AG04450 (cell line): ENCODE measurements at regions not wholly inside any gene's neighbourhood (a gene's known extent, or its start where the extent isn't known, plus 50 kb on each side); places are given as distances from the start of the nearest gene placed in this dataset.

Source experiments
- CTCF ChIA-PET: fragments of 300-600, 350-600 bp; formaldehyde crosslinking; extraction: SDS; loops from one replicate; lab custom pipeline; 2022; ENCODE audit warnings: antibody characterized with exemption, inconsistent platforms; lab: Charles Lee
- POLR2A ChIA-PET: fragments of 350-600 bp; formaldehyde crosslinking; extraction: SDS; loops from one replicate; lab custom pipeline; 2021; ENCODE audit warnings: antibody characterized with exemption, inconsistent platforms; lab: Yijun Ruan, JAX
- DNase-seq: peaks from one replicate; pipeline ENCODE4 v3.0.0-alpha.2; 2011; ENCODE audit warnings: low read depth, low spot score
- H3K27ac ChIP-seq: one replicate; pipeline ENCODE4 v1.5.1; 2012; ENCODE audit warnings: low read depth, low read length, control low read depth
- H3K27me3 ChIP-seq: one replicate; pipeline ENCODE4 v1.6.0; 2012; ENCODE audit warnings: low read length; ENCODE audit not compliant: control insufficient read depth, insufficient read depth
- H3K4me3 ChIP-seq: 2 replicates; pipeline ENCODE4 v1.5.1; 2011; ENCODE audit warnings: mild to moderate bottlenecking, low read depth, low read length, control low read depth
- H3K9me3 ChIP-seq: 2 replicates; pipeline ENCODE4 v1.5.1; 2012; ENCODE audit warnings: low read length; ENCODE audit not compliant: control insufficient read depth, insufficient read depth
- TF ChIP-seq, protein P1 (sequence below): IDR thresholded peaks from 2 replicates; pipeline ENCODE4 v1.5.1; 2011; ENCODE audit warnings: low read depth, low read length, control low read depth, inconsistent platforms

DNA sequence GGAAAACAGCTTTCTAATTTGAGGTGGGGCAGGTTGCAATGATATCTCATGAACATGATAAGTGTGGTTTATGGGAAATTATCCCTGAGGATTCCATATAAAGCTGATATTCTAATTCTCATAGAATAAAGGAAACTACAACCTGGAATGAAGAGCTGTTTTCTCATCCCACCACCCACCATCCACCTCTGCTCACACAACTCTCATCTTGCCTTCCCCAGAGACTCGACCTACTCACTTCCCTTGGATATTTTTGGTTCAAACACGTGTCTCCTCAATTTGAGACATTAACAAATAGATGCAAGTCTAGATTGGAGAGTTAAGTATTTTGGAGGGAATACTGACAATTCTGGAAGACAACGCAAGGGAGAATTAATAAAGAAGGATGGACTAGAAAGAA lies 490.9 kb downstream of the TMEM182 start:
- ChIA-PET POLR2A (no interaction called here), CTCF (no interaction called here)
- Histone ChIP-seq H3K4me3 (no peak overlapping the region), H3K9me3 (peaks cover 11% of the 10 kb centered on the region; the same call in 1 of the 2 replicates), H3K27ac (no peak overlapping the region), H3K27me3 (no peaks in the 10 kb centered on the region)
- DNase-seq: no peak
- TF ChIP-seq, protein P1, sequence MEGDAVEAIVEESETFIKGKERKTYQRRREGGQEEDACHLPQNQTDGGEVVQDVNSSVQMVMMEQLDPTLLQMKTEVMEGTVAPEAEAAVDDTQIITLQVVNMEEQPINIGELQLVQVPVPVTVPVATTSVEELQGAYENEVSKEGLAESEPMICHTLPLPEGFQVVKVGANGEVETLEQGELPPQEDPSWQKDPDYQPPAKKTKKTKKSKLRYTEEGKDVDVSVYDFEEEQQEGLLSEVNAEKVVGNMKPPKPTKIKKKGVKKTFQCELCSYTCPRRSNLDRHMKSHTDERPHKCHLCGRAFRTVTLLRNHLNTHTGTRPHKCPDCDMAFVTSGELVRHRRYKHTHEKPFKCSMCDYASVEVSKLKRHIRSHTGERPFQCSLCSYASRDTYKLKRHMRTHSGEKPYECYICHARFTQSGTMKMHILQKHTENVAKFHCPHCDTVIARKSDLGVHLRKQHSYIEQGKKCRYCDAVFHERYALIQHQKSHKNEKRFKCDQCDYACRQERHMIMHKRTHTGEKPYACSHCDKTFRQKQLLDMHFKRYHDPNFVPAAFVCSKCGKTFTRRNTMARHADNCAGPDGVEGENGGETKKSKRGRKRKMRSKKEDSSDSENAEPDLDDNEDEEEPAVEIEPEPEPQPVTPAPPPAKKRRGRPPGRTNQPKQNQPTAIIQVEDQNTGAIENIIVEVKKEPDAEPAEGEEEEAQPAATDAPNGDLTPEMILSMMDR: no peak

DNA sequence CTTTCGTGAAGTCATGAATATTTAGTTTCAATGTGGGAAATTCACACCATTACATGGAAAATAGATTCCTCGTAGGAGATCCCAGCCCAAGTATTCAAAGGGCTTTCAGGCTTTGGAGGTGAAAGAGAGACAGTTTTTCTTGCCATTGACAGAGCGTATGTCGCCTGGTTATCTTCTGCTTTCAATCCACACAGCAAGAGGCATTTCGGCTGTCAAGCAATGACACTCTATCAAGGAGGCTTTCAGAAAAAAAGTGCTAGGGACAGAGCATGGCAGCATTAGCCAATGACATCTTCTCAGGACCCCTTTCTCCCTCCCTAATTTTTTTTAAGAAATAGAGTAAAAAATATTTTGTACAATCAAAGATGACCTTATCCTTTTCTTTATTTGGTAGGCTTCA lies 492.8 kb downstream of the TMEM182 start:
- CTCF ChIA-PET: no interaction called here
- no peak overlapping the region for H3K4me3 ChIP-seq
- H3K27me3 ChIP-seq: no peaks in the 10 kb centered on the region
- no peak for DNase-seq
- H3K9me3 ChIP-seq: peaks cover 8% of the 10 kb centered on the region; the same call in 1 of the 2 replicates
- TF ChIP-seq, protein P1: no peak
- POLR2A ChIA-PET: no interaction called here
- no peak overlapping the region for H3K27ac ChIP-seq

DNA sequence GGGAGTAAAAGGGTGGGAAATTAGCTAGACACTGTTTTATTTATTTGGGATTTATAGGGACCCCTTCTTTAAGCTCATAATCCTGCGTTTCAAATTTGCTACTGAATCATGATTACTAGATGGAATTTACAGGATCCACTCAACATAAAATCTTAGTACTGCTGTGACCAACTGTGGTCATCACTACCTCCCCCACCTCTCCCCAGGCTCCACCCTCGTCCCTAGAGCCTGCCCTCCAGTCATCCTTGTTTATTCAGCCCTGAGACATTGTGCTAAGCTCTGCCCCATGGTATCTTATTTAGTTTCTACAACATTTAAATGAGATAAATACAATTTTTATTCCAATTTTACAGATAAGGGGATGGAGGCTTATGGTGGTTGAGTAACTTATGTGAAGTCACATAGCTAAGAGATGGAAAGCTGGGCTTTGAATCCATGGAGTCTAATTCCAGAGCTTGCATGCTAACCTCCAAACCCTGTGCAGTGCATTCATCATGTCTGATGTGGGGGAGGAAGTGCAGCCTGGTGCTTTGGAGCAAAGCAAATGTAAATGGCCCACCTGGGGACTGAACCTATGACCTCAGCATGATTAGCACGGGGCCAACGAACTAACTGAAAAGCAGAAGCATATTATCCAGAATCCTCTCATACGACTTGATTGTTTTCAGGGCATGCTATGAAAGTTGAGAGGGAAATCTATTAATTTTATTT lies 502.4 kb downstream of the TMEM182 start:
- peaks cover 19% of the 10 kb centered on the region; the same call in 1 of the 2 replicates for H3K9me3 ChIP-seq
- TF ChIP-seq, protein P1: no peak
- ChIA-PET POLR2A (no interaction called here), CTCF (no interaction called here)
- no peaks in the 10 kb centered on the region for H3K27me3 ChIP-seq
- DNase-seq: no peak
- H3K27ac ChIP-seq: no peak overlapping the region
- no peak overlapping the region for H3K4me3 ChIP-seq

DNA sequence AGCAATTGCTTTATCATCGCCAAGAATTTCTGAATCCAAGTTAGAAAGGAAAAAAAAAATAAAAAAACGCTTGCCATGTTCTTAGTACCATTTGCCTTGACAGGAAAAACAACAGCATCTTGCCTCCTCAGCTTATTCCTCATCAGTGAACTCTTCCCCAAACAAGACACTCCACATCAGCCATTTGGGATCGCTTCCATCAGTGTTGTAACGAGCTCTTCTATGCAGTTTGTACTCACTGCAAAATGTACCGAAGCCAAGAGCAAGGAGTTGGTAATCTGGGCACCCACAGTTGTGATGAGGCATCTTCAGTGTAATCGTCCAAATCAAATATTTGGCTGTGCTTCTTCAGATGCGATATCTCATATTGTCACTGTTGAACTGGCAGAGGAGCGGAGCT lies 503.7 kb downstream of the TMEM182 start:
- POLR2A ChIA-PET: no interaction called here
- TF ChIP-seq, protein P1: no peak

DNA sequence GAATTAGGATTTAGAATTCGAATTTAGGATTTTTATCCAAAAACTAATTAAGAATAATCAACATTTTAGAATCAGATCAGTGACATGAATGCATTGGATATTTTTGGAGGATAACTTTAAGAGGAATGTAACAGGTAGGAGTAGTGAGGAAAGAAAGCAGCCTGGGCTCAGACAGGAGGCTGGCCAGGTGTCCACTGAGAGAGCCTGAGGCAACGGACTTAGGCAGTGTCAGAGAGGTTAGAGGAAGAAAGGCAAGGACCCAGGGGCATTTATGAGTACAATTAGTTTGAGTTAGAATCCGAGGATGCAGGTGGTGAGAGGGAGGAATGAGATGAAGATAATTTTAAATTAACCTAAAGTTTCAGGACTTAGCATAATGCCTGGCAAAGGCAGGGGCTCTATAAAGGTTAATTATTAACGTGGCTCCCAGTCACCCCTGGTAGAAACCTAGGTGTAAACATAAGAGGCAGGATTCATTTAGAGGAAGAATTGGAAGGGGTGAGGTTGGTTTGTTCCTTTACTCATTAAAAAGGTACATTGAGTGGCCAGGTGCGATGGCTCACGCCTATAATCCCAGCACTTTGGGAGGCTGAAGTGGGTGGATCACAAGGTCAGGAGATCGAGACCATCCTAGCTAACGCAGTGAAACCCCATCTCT lies 507.1 kb downstream of the TMEM182 start:
- H3K4me3 ChIP-seq: no peak overlapping the region
- ChIA-PET CTCF (no interaction called here), POLR2A (no interaction called here)
- H3K27ac ChIP-seq: no peak overlapping the region
- DNase-seq: no peak
- peaks cover 22% of the 10 kb centered on the region for H3K9me3 ChIP-seq
- no peaks in the 10 kb centered on the region for H3K27me3 ChIP-seq
- TF ChIP-seq, protein P1: no peak

More for the DNA sequence above, 503.7 kb downstream of the TMEM182 start:
- Histone ChIP-seq H3K27me3 (no peaks in the 10 kb centered on the region), H3K9me3 (peaks cover 23% of the 10 kb centered on the region), H3K27ac (no peak overlapping the region), H3K4me3 (no peak overlapping the region)
- no peak for DNase-seq
- CTCF ChIA-PET: no interaction called here
